ENCODE measurements at regions not wholly inside any gene's neighbourhood (a gene's known extent, or its start where the extent isn't known, plus 50 kb on each side); places are given as distances from the start of the nearest gene placed in this dataset.

DNA sequence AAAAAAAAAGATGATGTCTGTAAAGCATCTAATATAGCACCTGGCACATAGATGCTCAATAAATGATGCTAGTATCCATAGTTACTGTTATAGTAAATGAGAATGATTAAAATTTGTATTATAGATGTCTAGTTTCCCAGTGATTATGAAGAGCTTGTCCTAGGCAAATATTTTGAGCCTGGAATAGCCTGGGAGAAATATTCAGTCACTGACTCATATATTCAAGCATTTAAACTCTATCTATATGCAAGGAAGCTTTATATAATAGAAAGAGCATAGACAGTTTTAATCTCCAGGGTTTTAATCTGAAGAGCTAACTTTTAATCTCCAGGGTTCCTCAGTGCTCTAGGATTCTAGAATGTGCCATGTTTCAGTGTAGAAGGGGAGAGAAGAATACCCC is 91.5 kb upstream of the VASH1 start:
- TF ChIP-seq, protein P1, sequence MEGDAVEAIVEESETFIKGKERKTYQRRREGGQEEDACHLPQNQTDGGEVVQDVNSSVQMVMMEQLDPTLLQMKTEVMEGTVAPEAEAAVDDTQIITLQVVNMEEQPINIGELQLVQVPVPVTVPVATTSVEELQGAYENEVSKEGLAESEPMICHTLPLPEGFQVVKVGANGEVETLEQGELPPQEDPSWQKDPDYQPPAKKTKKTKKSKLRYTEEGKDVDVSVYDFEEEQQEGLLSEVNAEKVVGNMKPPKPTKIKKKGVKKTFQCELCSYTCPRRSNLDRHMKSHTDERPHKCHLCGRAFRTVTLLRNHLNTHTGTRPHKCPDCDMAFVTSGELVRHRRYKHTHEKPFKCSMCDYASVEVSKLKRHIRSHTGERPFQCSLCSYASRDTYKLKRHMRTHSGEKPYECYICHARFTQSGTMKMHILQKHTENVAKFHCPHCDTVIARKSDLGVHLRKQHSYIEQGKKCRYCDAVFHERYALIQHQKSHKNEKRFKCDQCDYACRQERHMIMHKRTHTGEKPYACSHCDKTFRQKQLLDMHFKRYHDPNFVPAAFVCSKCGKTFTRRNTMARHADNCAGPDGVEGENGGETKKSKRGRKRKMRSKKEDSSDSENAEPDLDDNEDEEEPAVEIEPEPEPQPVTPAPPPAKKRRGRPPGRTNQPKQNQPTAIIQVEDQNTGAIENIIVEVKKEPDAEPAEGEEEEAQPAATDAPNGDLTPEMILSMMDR (IDR thresholded peaks at IDR 0.05; ENCODE audit: extremely low read depth in 1 of 2, insufficient read depth in 1 of 2, low read depth in 1 of 2, low read length in 2 of 2), result no peak
- TF ChIP-seq GATA2 (IDR thresholded peaks at IDR 0.05; ENCODE audit: insufficient read depth, insufficient read length, low read depth, low read length) (no peak), FOS (IDR thresholded peaks at IDR 0.05; ENCODE audit: borderline replicate concordance, insufficient read depth, low read length) (no peak), EZH2 (IDR thresholded peaks at IDR 0.05; ENCODE audit: borderline replicate concordance, low read depth, low read length, severe bottlenecking) (no peak), POLR2A (IDR thresholded peaks at IDR 0.05; ENCODE audit: low read depth, low read length) (no peak), POLR2AphosphoS5 (IDR thresholded peaks at IDR 0.05; ENCODE audit: insufficient read depth, low read depth, low read length) (no peak)
- TF ChIP-seq, protein P2, sequence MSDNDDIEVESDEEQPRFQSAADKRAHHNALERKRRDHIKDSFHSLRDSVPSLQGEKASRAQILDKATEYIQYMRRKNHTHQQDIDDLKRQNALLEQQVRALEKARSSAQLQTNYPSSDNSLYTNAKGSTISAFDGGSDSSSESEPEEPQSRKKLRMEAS (IDR thresholded peaks at IDR 0.05; ENCODE audit: insufficient read depth, insufficient read length), result no peak
